Neural cell (in vitro differentiated cells): ENCODE measurements at regions not wholly inside any gene's neighbourhood (a gene's known extent, or its start where the extent isn't known, plus 50 kb on each side); places are given as distances from the start of the nearest gene placed in this dataset.

ENCODE experiments used
- H2AFZ ChIP-seq: fragments of 200-600, 300-800 bp; sonication (generic), shearing (Covaris generic); 2 replicates; pipeline ENCODE4 v1.6.0; 2014; ENCODE audit warnings: low read depth, mild to moderate bottlenecking, antibody characterized with exemption, low read length, moderate library complexity
- H3F3A ChIP-seq: fragments of 200-600 bp; shearing (Covaris generic); 2 replicates; pipeline ENCODE4 v1.6.1; 2016; ENCODE audit warnings: mild to moderate bottlenecking, moderate library complexity, mixed read lengths, antibody characterized with exemption, low read length; ENCODE audit not compliant: insufficient read depth, poor library complexity, severe bottlenecking
- H3K27ac ChIP-seq: fragments of 200-600, 300-800 bp; sonication (generic), shearing (Covaris generic); 2 replicates; pipeline ENCODE4 v1.5.1; 2014; ENCODE audit warnings: mild to moderate bottlenecking, low read length, moderate library complexity
- H3K27me3 ChIP-seq: fragments of 300-800, 200-600 bp; sonication (generic), shearing (Covaris generic); 2 replicates; pipeline ENCODE4 v1.6.0; 2014; ENCODE audit warnings: mild to moderate bottlenecking, low read depth, low read length, moderate library complexity; ENCODE audit not compliant: insufficient read depth
- H3K36me3 ChIP-seq: fragments of 300-800, 200-600 bp; sonication (generic), shearing (Covaris generic); 2 replicates; pipeline ENCODE4 v1.5.1; 2014; ENCODE audit warnings: mild to moderate bottlenecking, antibody characterized with exemption, low read length, moderate library complexity; ENCODE audit not compliant: insufficient read depth
- H3K4me2 ChIP-seq: fragments of 300-800, 200-600 bp; sonication (generic), shearing (Covaris generic); 2 replicates; pipeline ENCODE4 v1.6.0; 2014; ENCODE audit warnings: mild to moderate bottlenecking, low read length
- H3K4me3 ChIP-seq: fragments of 300-800, 200-600 bp; sonication (generic), shearing (Covaris generic); 2 replicates; pipeline ENCODE4 v1.5.1; 2014; ENCODE audit warnings: mild to moderate bottlenecking, low read length, moderate library complexity
- H3K79me2 ChIP-seq: fragments of 200-600 bp; shearing (Covaris generic); replicated peaks from 2 replicates; pipeline ENCODE4 v1.6.0; 2014; ENCODE audit warnings: mild to moderate bottlenecking, low read length, moderate library complexity; ENCODE audit not compliant: insufficient read depth
- H3K9ac ChIP-seq: fragments of 300-800, 200-600 bp; sonication (generic), shearing (Covaris generic); 2 replicates; pipeline ENCODE4 v1.6.1; 2016; ENCODE audit warnings: mild to moderate bottlenecking, low read length, mixed read lengths
- H3K9me2 ChIP-seq: fragments of 200-600 bp; shearing (Covaris generic); 2 replicates; pipeline ENCODE4 v1.6.1; 2016; ENCODE audit warnings: mild to moderate bottlenecking, low read length, mixed read lengths; ENCODE audit not compliant: insufficient read depth
- H3K9me3 ChIP-seq: fragments of 200-600, 300-800 bp; sonication (generic), shearing (Covaris generic); 2 replicates; pipeline ENCODE4 v1.6.1; 2016; ENCODE audit warnings: mild to moderate bottlenecking, mixed run types, low read length, moderate library complexity, mixed read lengths
- H4K20me1 ChIP-seq: fragments of 200-600 bp; shearing (Covaris generic); 2 replicates; pipeline ENCODE4 v1.6.1; 2016; ENCODE audit warnings: mild to moderate bottlenecking, mixed run types; ENCODE audit not compliant: insufficient read depth
- CTCF ChIP-seq: fragments of 450-650 bp; IDR thresholded peaks from 2 replicates; pipeline ENCODE4 v1.5.1; 2014; ENCODE audit warnings: antibody characterized with exemption, mild to moderate bottlenecking, moderate library complexity; ENCODE audit not compliant: poor library complexity, severe bottlenecking
- EP300 ChIP-seq: fragments of 450-650 bp; conservative IDR thresholded peaks from 2 replicates; pipeline ENCODE4 v1.6.1; 2014; ENCODE audit warnings: antibody characterized with exemption, mild to moderate bottlenecking, moderate library complexity; ENCODE audit not compliant: poor library complexity, severe bottlenecking
- EZH2 ChIP-seq: fragments of 200-600, 300-800 bp; shearing (Covaris generic), sonication (generic); IDR thresholded peaks from 2 replicates; pipeline ENCODE4 v1.6.1; 2014; ENCODE audit warnings: antibody characterized with exemption, low read length, borderline replicate concordance, mild to moderate bottlenecking; ENCODE audit not compliant: insufficient read depth, poor library complexity, severe bottlenecking
- MXI1 ChIP-seq: fragments of 450-650 bp; conservative IDR thresholded peaks from 2 replicates; pipeline ENCODE4 v1.6.1; 2014; ENCODE audit warnings: antibody characterized with exemption, mild to moderate bottlenecking; ENCODE audit not compliant: poor library complexity, severe bottlenecking
- POLR2AphosphoS5 ChIP-seq: IDR thresholded peaks from 2 replicates; pipeline ENCODE4 v1.6.1; 2012
- RAD21 ChIP-seq: fragments of 450-650 bp; conservative IDR thresholded peaks from 2 replicates; pipeline ENCODE4 v1.6.1; 2014; ENCODE audit warnings: antibody characterized with exemption, mild to moderate bottlenecking, moderate library complexity
- REST ChIP-seq: IDR thresholded peaks from 2 replicates; pipeline ENCODE4 v1.6.1; 2012; ENCODE audit warnings: borderline replicate concordance
- SMC3 ChIP-seq: fragments of 450-650 bp; conservative IDR thresholded peaks from 2 replicates; pipeline ENCODE4 v1.6.1; 2014; ENCODE audit warnings: antibody characterized with exemption, mild to moderate bottlenecking, moderate library complexity; ENCODE audit not compliant: poor library complexity
- TAF1 ChIP-seq: IDR thresholded peaks from 2 replicates; pipeline ENCODE4 v1.6.1; 2012; ENCODE audit warnings: low read depth

GRCh38 chr21:16842696-16843035, 670.2 kb upstream of the CXADR start:
- H3F3A ChIP-seq: no peaks in the 10 kb centered on the region
- TF ChIP-seq EZH2 (no peak), SMC3 (no peak), CTCF (no peak), REST (no peak), TAF1 (no peak), EP300 (no peak), POLR2AphosphoS5 (no peak)
- no peaks in the 10 kb centered on the region for H3K9me2 ChIP-seq
- H3K9me3 ChIP-seq: no peaks in the 10 kb centered on the region
- no peak overlapping the region for H3K9ac ChIP-seq
- H4K20me1 ChIP-seq: no peaks in the 10 kb centered on the region
- H3K4me2 ChIP-seq: no peak overlapping the region
- H3K79me2 ChIP-seq: no peaks in the 10 kb centered on the region
- H3K27ac ChIP-seq: no peak overlapping the region
- no peaks in the 10 kb centered on the region for H3K27me3 ChIP-seq
- H3K36me3 ChIP-seq: no peaks in the 10 kb centered on the region
- H3K4me3 ChIP-seq: no peak overlapping the region
- H2AFZ ChIP-seq: no peak overlapping the region

- no peak overlapping the region for H2AFZ ChIP-seq
- H3K9ac ChIP-seq: no peak overlapping the region
- H3K4me2 ChIP-seq: no peak overlapping the region
- H3K27me3 ChIP-seq: no peaks in the 10 kb centered on the region
- H3K9me2 ChIP-seq: no peaks in the 10 kb centered on the region
- no peaks in the 10 kb centered on the region for H3K79me2 ChIP-seq
- no peaks in the 10 kb centered on the region for H4K20me1 ChIP-seq
- no peaks in the 10 kb centered on the region for H3K9me3 ChIP-seq
- no peak overlapping the region for H3K4me3 ChIP-seq
- no peak overlapping the region for H3K27ac ChIP-seq
- H3K36me3 ChIP-seq: no peaks in the 10 kb centered on the region
- TF ChIP-seq EP300 (no peak), MXI1 (no peak), SMC3 (no peak), POLR2AphosphoS5 (no peak), EZH2 (no peak), REST (no peak), RAD21 (no peak)
- no peaks in the 10 kb centered on the region for H3F3A ChIP-seq
These were observed 665.6 kb upstream of the CXADR start for GRCh38 chr21:16847211-16847610.
